PC-9 (cell line): ENCODE measurements at regions not wholly inside any gene's neighbourhood (a gene's known extent, or its start where the extent isn't known, plus 50 kb on each side); places are given as distances from the start of the nearest gene placed in this dataset.

Source experiments
- BruUV-seq: library from RNA; stranded (reverse); fragments of 400-500 nt; replicated peaks from 2 replicates; lab custom pipeline; 2021; lab: Mats Ljungman, UMichigan
- CTCF ChIA-PET: fragments of 300-600 bp; sonication (Branson Sonifier 250); formaldehyde crosslinking; loops from one replicate; lab custom pipeline; 2022; ENCODE audit warnings: antibody characterized with exemption; lab: Charles Lee
- POLR2A ChIA-PET: fragments of 300-600 bp; sonication (Branson Sonifier 250); formaldehyde crosslinking; loops from one replicate; lab custom pipeline; 2022; ENCODE audit warnings: antibody characterized with exemption; ENCODE audit not compliant: unreplicated experiment; lab: Charles Lee
- DNase-seq, 2 experiments: peaks; one replicate each; pipeline versions ENCODE4 v3.0.0 to v3.0.0-alpha.2; 2015 to 2022; ENCODE audit warnings: mixed read lengths in 1 of 2
- H2AFZ ChIP-seq: fragments of 200-600 bp; sonication (generic); 2 replicates; pipeline ENCODE4 v1.8.1; 2017; ENCODE audit warnings: antibody characterized with exemption
- H3F3A ChIP-seq: fragments of 200-600 bp; sonication (generic); 2 replicates; pipeline ENCODE4 v1.8.1; 2017; ENCODE audit warnings: antibody characterized with exemption, mild to moderate bottlenecking, low read depth; ENCODE audit not compliant: insufficient read depth
- H3K27ac ChIP-seq: fragments of 200-600 bp; sonication (generic); 2 replicates; pipeline ENCODE4 v1.6.1; 2016; ENCODE audit warnings: mixed run types
- H3K27me3 ChIP-seq: fragments of 200-600 bp; sonication (generic); 2 replicates; pipeline ENCODE4 v1.6.1; 2016; ENCODE audit warnings: low read depth, mixed run types; ENCODE audit not compliant: insufficient read depth
- H3K36me3 ChIP-seq: fragments of 200-600 bp; sonication (generic); 2 replicates; pipeline ENCODE4 v1.6.1; 2016; ENCODE audit warnings: low read depth, mixed run types
- H3K4me1 ChIP-seq: fragments of 200-600 bp; sonication (generic); replicated peaks from 2 replicates; pipeline ENCODE4 v1.6.1; 2016; ENCODE audit warnings: mixed run types; ENCODE audit not compliant: insufficient read depth
- H3K4me2 ChIP-seq: fragments of 200-600 bp; sonication (generic); 2 replicates; pipeline ENCODE4 v1.6.1; 2017; ENCODE audit warnings: mixed run types
- H3K4me3 ChIP-seq: fragments of 200-600 bp; sonication (generic); 2 replicates; pipeline ENCODE4 v1.6.1; 2016; ENCODE audit warnings: mixed run types
- H3K79me2 ChIP-seq: fragments of 200-600 bp; sonication (generic); 2 replicates; pipeline ENCODE4 v1.6.1; 2017; ENCODE audit warnings: low read depth, mixed run types
- H3K9me2 ChIP-seq: fragments of 200-600 bp; sonication (generic); 2 replicates; pipeline ENCODE4 v1.8.1; 2017; ENCODE audit warnings: mild to moderate bottlenecking; ENCODE audit not compliant: insufficient read depth
- H3K9me3 ChIP-seq: fragments of 200-600 bp; sonication (generic); 2 replicates; pipeline ENCODE4 v1.8.1; 2016; ENCODE audit warnings: low read depth; ENCODE audit not compliant: insufficient read depth
- H4K20me1 ChIP-seq: fragments of 200-600 bp; sonication (generic); 2 replicates; pipeline ENCODE4 v1.8.1; 2017; ENCODE audit not compliant: insufficient read depth
- CTCF ChIP-seq: fragments of 200-600 bp; sonication (generic); conservative IDR thresholded peaks from 2 replicates; pipeline ENCODE4 v1.6.1; 2017; ENCODE audit warnings: mixed run types, antibody characterized with exemption, mild to moderate bottlenecking, moderate library complexity
- EZH2 ChIP-seq: fragments of 200-600 bp; sonication (generic); IDR thresholded peaks from 2 replicates; pipeline ENCODE4 v1.8.0; 2017; ENCODE audit warnings: antibody characterized with exemption, low read depth
- intact Hi-C: fragments of 100-400 bp; cut with micrococcal nuclease; formaldehyde crosslinking; loops from one replicate; pipeline ENCODE4 v1.10.0; 2022; ENCODE audit not compliant: unreplicated experiment

GRCh38 chr22:49705216-49705971 lies 122.3 kb downstream of the BRD1 start:
- POLR2A ChIA-PET: no interaction called here
- Histone ChIP-seq H3K4me2 (no peak overlapping the region), H2AFZ (no peak overlapping the region), H3K79me2 (no peaks in the 10 kb centered on the region), H3K36me3 (no peaks in the 10 kb centered on the region), H3K4me1 (no peaks in the 10 kb centered on the region), H3K27ac (no peak overlapping the region), H3F3A (no peaks in the 10 kb centered on the region), H3K4me3 (no peak overlapping the region), H3K9me2 (no peaks in the 10 kb centered on the region), H3K9me3 (peaks cover 18% of the 10 kb centered on the region), H4K20me1 (0 out of 2 replicates have a peak, but pooled peaks cover 3% of the 10 kb centered on the region), H3K27me3 (peaks cover 100% of the 10 kb centered on the region)
- CTCF ChIA-PET: no interaction called here
- BruUV-seq: no TSS peak
- DNase-seq: no peak
- no peak for TF ChIP-seq CTCF
- TF ChIP-seq EZH2: no peak
- intact Hi-C loops: no loop called here

- Histone ChIP-seq H4K20me1 (0 out of 2 replicates have a peak, but pooled peaks cover 3% of the 10 kb centered on the region), H3K4me1 (no peaks in the 10 kb centered on the region), H3K79me2 (no peaks in the 10 kb centered on the region), H2AFZ (no peak overlapping the region), H3K4me2 (no peak overlapping the region), H3K9me2 (no peaks in the 10 kb centered on the region), H3K27ac (no peak overlapping the region), H3K27me3 (peaks cover 100% of the 10 kb centered on the region), H3F3A (no peaks in the 10 kb centered on the region), H3K36me3 (no peaks in the 10 kb centered on the region), H3K4me3 (no peak overlapping the region), H3K9me3 (peaks cover 18% of the 10 kb centered on the region)
- TF ChIP-seq CTCF (no peak), EZH2 (peak; percentile 87; the same call in 1 of the 2 replicates)
- POLR2A ChIA-PET: no interaction called here
- CTCF ChIA-PET: no interaction called here
- no peak for DNase-seq
- no TSS peak for BruUV-seq
- intact Hi-C loops: no loop called here
These were observed 123.1 kb downstream of the BRD1 start for GRCh38 chr22:49704345-49705215.

GRCh38 chr22:49703990-49704344 lies 123.7 kb downstream of the BRD1 start:
- POLR2A ChIA-PET: no interaction called here
- no peaks in the 10 kb centered on the region for H3K79me2 ChIP-seq
- no peak overlapping the region for H3K4me3 ChIP-seq
- H3K9me2 ChIP-seq: no peaks in the 10 kb centered on the region
- no peaks in the 10 kb centered on the region for H3K4me1 ChIP-seq
- TF ChIP-seq CTCF: no peak
- TF ChIP-seq EZH2: peak; percentile 86; the same call in 1 of the 2 replicates
- peaks cover 18% of the 10 kb centered on the region for H3K9me3 ChIP-seq
- no peaks in the 10 kb centered on the region for H3K36me3 ChIP-seq
- no peaks in the 10 kb centered on the region for H4K20me1 ChIP-seq
- H3K4me2 ChIP-seq: no peak overlapping the region
- H3K27ac ChIP-seq: no peak overlapping the region
- peaks cover 100% of the 10 kb centered on the region for H3K27me3 ChIP-seq
- CTCF ChIA-PET: no interaction called here
- DNase-seq: no peak
- no peak overlapping the region for H2AFZ ChIP-seq
- no peaks in the 10 kb centered on the region for H3F3A ChIP-seq
- BruUV-seq: no TSS peak
- intact Hi-C loops: no loop called here
